ENCODE measurements at regions not wholly inside any gene's neighbourhood (a gene's known extent, or its start where the extent isn't known, plus 50 kb on each side); places are given as distances from the start of the nearest gene placed in this dataset.
"Not testable (repeated sequence)": the region's sequence is repeated elsewhere in the genome, so short reads cannot be mapped to it uniquely, and the experiment has no call there.

DNA sequence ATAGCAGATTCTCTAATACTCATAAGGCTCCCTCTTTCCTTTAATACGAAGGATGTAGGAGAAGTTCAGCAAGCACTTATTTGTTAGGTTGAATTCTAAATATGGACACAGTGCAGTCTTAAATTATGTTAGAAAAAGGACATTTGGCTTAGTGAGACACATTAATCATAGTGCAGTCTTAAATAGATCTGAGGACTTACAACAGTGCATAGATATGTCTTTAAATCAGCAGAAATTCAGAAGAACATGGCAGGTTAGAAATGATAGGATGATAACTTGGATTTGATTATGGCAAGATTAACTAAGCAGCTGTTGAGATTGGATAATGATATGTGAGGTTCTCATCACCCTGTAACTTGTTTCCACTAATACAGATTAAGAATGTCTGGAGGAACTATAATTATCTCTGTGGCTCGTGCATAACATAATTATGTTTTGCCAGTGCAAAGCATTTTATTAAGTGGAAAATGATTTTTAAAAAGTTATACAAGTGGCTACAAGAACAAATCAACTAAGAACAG lies 485.9 kb downstream of the USP25 start:
- DNase-seq (ENCODE audit: low read depth in 4 of 4, low spot score in 1 of 4), result no peak

- no peak for DNase-seq (ENCODE audit: low read depth in 4 of 4, low spot score in 1 of 4)
Measured at GRCh38 chr21:16216288-16216962, 486.6 kb downstream of the USP25 start.

DNA sequence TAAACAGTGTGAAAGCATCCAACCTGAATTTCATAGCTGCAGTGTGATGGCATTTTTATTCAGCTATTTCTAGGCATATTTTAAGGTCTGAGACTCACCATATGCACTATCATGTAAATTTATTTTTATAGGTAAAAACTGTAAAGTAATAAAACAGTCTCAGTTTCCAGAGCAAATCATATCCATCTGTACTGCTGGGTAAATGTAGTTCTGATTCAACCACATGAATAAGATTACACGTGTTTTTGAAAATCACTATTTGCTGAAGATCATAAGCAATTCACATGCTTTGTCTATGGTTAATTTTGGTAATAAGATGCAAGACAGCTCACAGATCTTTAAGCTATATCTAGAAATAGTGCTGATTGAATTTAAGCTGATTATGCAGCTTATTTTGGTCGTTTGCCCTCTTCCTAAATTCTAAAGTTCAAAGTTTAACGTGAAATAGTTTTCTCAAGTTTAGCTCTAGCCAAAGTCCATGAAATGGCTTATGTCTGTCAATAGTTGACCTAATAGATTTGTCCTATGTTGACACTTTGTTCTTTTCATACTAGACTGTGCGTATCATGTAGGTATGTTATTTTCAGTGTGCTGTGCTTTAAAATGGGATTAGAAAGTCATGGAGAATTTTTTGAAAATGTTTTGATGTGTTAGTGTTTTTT lies 489.0 kb downstream of the USP25 start:
- DNase-seq (ENCODE audit: low read depth in 4 of 4, low spot score in 1 of 4), result no peak

GRCh38 chr21:16224756-16225155 lies 495.0 kb downstream of the USP25 start:
- DNase-seq (ENCODE audit: low read depth in 4 of 4, low spot score in 1 of 4), result not testable (repeated sequence)

DNA sequence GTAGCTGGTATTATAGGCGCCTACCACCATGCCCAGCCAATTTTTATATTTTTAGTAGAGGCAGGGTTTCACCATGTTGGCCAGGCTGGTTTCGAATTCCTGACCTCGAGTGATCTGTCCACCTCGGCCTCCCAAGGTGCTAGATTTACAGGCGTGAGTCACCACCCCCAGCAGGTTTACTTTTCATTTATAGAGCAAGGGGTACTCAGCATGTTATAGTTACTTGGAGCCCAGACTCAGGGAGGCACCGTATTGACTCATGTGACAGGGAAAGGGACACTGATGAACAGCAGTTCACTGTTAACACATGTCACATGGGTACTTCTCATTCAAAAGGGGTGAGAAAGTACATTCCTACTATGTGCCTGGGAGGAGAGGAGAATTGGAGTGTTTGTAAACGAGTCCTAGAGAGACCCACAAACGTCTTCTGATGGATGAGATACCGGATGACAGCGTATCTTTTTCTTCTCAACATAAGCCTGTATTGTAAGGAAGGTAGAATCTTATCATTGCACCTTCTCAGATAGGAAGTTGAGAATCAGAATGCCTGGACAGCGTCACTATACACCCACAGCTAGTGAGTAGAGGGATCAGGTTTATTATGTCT lies 510.0 kb downstream of the USP25 start:
- DNase-seq (ENCODE audit: low read depth in 4 of 4, low spot score in 1 of 4), result no peak

GRCh38 chr21:16241016-16241415 lies 511.2 kb downstream of the USP25 start:
- no peak for DNase-seq (ENCODE audit: low read depth in 4 of 4, low spot score in 1 of 4)

DNA sequence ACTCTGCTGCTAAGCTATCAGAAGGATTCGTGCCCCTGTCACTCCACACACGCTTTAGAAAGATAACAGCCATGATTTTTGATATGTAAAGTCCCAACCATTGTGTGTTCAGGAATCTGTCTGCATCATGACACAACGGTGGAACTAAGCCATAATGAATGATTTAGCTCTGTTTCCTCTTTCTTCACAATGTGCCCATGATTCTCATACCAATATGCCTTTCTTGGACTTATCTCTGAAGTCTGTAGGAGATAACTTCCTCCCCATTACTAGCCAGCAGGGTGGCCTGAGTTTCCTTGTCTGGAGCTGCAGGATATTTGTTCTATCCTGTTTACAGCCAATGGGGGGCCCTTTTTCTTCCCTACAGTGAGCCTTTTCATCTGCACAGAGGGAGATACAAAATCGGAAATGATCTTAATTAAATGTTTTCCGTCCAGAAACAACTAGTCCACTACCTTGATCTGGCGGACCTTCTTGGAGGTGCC lies 511.7 kb downstream of the USP25 start:
- no peak for DNase-seq (ENCODE audit: low read depth in 4 of 4, low spot score in 1 of 4)

GRCh38 chr21:16243396-16243795 lies 513.6 kb downstream of the USP25 start:
- DNase-seq (ENCODE audit: low read depth in 4 of 4, low spot score in 1 of 4), result no peak

DNA sequence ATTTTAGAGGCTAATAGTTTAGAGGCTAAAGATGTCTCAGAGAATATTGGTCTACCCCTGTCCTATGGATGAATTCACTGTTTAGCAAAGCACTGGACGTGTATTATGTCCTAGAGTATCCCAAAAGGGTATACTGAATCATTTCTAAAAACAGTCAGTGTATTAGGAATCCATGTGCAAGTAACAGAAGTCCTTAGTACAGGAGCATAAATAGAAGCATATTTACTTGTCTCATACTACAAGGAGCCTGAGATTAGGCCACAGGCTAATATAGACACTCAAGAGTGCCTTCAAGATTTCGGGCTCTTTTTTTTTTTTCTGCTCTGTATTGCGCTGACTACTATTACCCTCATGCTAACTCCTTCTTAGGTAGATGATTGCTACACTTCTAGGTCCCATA lies 518.9 kb downstream of the USP25 start:
- DNase-seq (ENCODE audit: low read depth in 4 of 4, low spot score in 1 of 4), result no peak

- DNase-seq (ENCODE audit: low read depth in 4 of 4, low spot score in 1 of 4), result no peak
Measured at GRCh38 chr21:16250273-16250672, 520.5 kb downstream of the USP25 start.

- DNase-seq (ENCODE audit: low read depth in 4 of 4, low spot score in 1 of 4), result no peak
Measured at GRCh38 chr21:16258844-16259611, 529.2 kb downstream of the USP25 start.

GRCh38 chr21:16262091-16262490 lies 532.3 kb downstream of the USP25 start:
- DNase-seq (ENCODE audit: low read depth in 4 of 4, low spot score in 1 of 4), result no peak

DNA sequence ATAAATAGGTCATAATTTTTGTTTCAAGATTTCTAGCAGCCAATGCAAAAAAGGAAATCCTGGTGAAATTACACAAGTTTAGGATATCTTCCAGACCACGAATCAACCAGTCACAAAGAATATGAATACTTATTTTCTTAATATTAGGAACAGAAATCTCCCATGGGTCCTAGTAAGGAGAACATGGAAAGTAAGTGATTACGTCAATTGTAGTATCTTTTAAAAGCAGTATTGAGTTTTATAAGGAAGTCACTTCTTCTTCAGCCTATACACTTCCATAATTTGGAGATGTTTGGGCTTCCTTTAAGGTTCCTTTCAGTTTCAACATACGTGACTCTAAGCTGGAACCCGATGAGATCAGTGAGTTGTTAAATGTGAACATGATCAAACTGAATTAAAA lies 534.5 kb downstream of the USP25 start:
- DNase-seq (ENCODE audit: low read depth in 4 of 4, low spot score in 1 of 4), result no peak

DNA sequence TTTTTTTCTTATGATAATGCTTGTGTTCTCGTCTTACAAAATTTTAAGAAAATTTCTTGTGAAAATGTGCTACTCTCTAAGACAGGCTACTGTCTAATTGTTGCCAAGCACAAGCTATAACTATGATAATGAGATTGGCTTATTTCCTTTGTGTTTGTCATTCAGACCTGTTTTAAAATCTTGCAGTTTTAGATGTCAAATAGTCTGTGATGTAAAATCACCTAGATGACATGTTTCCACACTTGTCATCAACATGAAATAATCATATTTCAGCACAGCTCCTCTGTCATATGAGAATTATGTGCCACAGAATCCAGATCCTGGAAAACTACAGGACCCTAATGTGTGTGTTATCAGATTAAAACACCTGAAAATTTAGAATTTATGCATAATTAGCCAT lies 539.7 kb downstream of the USP25 start:
- DNase-seq (ENCODE audit: low read depth in 4 of 4, low spot score in 1 of 4), result no peak

DNA sequence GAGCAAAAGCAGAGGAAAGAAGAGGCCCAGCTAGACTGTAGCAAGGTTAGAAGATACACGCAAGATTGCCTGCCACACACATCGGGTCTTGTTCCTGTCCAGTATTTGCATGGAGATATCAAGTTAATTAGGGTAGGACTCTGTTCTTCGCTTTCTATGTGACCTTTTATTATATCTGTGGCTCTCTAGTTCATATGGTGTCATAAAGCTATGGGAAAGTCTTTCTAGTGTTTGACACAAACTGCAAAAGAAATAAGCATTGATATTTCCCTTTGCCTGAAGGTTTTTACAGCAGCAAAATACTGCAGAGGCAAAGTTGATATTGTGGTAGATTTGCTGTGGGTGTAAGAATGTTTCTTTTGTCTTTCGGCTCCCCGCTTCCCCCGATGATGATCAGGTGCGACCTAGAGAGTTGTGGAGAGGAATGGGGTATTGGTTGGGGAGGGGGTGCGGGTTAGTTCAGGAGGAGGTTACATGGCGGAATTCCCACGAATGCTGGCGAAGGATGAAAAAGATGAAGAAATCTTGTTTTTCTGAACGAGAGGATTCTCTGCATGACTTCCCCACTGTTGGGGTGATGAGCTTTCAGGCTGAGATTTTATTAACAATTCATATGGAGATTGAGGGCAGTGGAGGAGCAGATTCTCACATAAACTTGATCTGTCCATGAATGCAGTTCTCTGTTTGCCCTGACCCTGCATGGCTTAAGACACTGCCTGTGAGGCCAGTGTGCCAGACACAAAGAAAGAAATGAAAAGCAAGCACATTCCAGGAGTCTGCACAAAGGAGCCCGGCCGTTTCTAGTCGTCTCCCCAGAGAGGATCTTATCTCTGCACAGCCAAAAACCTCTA lies 550.2 kb downstream of the USP25 start:
- no peak for DNase-seq (ENCODE audit: low read depth in 4 of 4, low spot score in 1 of 4)

DNA sequence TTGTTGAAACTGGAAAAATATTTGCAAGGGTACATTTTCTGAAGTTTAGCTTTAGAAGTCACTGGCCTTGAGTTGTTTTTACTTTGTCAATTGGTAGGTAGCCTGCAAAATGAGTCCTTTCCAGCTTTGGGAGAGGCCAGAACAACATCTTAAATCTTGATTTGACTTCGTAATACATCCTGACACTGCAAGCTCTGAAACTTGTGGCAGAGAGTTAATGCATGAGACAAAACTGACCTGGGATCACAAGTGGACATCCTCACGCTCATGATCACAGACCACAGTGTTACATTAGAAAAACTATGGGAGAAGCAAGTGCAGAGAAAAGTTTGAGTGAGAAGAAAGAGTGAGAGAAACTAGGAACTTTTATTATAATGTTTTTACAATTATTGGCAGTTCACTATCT lies 550.9 kb downstream of the USP25 start:
- no peak for DNase-seq (ENCODE audit: low read depth in 4 of 4, low spot score in 1 of 4)

DNA sequence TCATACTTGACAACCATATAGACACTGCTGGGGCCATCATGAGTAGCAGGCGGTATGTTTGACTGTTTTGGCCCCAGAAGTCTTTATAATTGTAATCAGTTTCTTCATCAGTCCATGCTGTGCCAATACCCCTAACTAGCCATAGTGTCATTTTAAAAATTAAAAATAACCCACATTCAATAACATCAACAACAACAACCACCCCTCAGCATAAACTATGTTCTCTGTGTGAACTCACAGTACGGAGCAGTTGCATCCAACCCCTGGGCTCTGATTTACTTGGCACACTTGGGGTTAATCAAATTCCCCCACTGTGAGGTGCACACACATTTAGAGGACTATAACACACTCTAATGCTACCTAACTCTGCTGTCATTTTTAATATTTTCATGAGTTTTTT lies 553.7 kb downstream of the USP25 start:
- DNase-seq (ENCODE audit: low read depth in 4 of 4, low spot score in 1 of 4), result no peak

DNA sequence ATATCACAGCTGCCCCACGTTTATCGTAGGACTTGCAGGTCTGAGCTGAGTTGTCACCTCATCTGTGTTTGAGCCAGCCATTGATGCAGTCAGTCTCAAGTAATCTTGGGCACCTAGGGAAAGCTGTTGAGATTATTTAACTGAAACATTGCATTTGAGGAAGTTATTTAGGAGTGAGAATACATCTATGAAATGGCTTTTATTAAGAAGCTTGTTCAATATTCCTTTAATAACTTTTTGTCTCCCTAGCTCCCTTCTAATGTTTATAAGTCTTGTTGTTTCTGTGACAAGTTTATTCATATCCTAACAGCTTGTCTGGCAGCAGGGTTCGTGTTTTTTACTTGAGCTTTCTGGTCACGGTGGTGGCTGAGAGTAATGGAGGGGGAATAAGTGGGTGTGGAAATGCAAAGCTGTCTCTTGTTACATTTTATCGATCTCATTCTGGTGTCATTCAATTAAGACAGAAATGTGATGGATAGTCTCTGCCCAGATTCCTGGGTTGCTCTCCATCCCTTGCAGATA lies 555.9 kb downstream of the USP25 start:
- DNase-seq (ENCODE audit: low read depth in 4 of 4, low spot score in 1 of 4), result no peak

GRCh38 chr21:16287046-16287445 lies 557.3 kb downstream of the USP25 start:
- DNase-seq (ENCODE audit: low read depth in 4 of 4, low spot score in 1 of 4), result no peak

- DNase-seq (ENCODE audit: low read depth in 4 of 4, low spot score in 1 of 4), result no peak
Measured at GRCh38 chr21:16291296-16291695, 561.5 kb downstream of the USP25 start.

All from stimulated activated CD4-positive, alpha-beta T cell treated with anti-CD3 and anti-CD28 coated beads, Interleukin-1b, Interleukin-23, amount 100 ng/mL, for 24 hours (primary cell).